HFFc6 (cell line): ENCODE measurements at regions not wholly inside any gene's neighbourhood (a gene's known extent, or its start where the extent isn't known, plus 50 kb on each side); places are given as distances from the start of the nearest gene placed in this dataset.

ENCODE experiments used
- DNase-seq: peaks from one replicate; pipeline ENCODE4 v3.0.0-alpha.2; 2018
- H3K27ac Mint-ChIP-seq: 2 replicates; pipeline ENCODE4 v1.8.0; 2020; ENCODE audit warnings: mild to moderate bottlenecking, mixed read lengths
- H3K27me3 Mint-ChIP-seq: 2 replicates; pipeline ENCODE4 v1.8.0; 2021; ENCODE audit warnings: mild to moderate bottlenecking, moderate library complexity, mixed read lengths; ENCODE audit not compliant: insufficient read depth
- H3K36me3 Mint-ChIP-seq: 2 replicates; pipeline ENCODE4 v1.8.0; 2021; ENCODE audit warnings: low read depth, mixed read lengths
- H3K4me1 Mint-ChIP-seq: 2 replicates; pipeline ENCODE4 v1.8.0; 2020; ENCODE audit warnings: low read depth, mixed read lengths
- H3K4me3 Mint-ChIP-seq: 2 replicates; pipeline ENCODE4 v1.8.0; 2020; ENCODE audit warnings: mild to moderate bottlenecking, moderate library complexity, mixed read lengths
- H3K9me3 Mint-ChIP-seq: 2 replicates; pipeline ENCODE4 v1.8.0; 2020; ENCODE audit warnings: mild to moderate bottlenecking, mixed read lengths
- TF ChIP-seq, protein P1 (sequence below): fragments of 200-600 bp; sonication (generic); IDR thresholded peaks from 2 replicates; pipeline ENCODE4 v1.5.0; 2021; ENCODE audit warnings: antibody characterized with exemption, mild to moderate bottlenecking

DNA sequence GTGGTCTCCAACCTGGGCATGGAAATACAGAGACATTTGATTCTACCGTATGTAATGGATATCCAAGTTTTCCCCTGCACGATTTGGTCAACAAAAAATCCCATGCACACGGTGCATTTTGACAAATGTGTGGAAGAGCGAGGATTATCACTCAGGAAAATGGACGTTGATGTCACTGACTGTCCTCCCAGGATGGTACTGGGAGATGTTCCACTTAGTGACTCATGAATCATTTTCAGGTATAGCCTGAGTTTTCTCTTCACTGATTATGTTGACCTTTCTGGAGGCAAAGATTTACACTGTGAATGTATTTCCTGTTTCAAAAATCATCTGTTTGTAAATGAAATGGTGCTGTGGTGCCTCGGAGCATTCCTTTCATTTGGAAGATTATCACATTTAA lies 596.7 kb upstream of the ADAMTS9 start:
- H3K4me3 Mint-ChIP-seq, result no peak overlapping the region
- TF ChIP-seq, protein P1, sequence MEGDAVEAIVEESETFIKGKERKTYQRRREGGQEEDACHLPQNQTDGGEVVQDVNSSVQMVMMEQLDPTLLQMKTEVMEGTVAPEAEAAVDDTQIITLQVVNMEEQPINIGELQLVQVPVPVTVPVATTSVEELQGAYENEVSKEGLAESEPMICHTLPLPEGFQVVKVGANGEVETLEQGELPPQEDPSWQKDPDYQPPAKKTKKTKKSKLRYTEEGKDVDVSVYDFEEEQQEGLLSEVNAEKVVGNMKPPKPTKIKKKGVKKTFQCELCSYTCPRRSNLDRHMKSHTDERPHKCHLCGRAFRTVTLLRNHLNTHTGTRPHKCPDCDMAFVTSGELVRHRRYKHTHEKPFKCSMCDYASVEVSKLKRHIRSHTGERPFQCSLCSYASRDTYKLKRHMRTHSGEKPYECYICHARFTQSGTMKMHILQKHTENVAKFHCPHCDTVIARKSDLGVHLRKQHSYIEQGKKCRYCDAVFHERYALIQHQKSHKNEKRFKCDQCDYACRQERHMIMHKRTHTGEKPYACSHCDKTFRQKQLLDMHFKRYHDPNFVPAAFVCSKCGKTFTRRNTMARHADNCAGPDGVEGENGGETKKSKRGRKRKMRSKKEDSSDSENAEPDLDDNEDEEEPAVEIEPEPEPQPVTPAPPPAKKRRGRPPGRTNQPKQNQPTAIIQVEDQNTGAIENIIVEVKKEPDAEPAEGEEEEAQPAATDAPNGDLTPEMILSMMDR, result no peak
- peaks cover 2% of the 10 kb centered on the region for H3K27me3 Mint-ChIP-seq
- H3K9me3 Mint-ChIP-seq, result no peaks in the 10 kb centered on the region
- DNase-seq, result no peak
- H3K36me3 Mint-ChIP-seq, result no peaks in the 10 kb centered on the region
- H3K4me1 Mint-ChIP-seq, result no peaks in the 10 kb centered on the region
- no peak overlapping the region for H3K27ac Mint-ChIP-seq

DNA sequence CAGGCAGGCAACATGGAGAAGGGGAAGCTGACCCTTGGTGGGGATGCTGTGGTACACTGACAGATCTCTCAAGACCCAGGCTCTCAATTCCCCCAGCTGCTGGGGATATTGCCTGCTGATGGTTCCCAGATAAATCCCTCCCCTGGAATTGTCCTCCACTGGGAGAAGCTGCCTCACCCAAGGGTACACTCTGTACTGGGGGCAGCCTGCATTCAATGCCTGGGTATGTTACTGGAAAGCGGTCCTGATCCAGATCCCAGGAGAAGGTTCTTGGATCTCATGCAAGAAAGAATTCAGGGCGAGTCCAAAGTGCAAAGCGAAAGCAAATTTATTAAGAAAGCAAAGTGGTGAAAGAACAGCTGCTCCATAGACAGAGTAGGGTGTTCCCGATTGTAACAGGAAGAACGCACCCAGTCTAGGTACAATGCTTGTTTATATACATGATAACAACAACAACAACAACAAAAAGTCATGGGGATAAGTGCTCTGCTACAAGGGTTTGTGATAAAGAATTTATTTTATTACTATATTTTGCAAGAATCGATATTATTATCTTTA lies 591.5 kb upstream of the ADAMTS9 start:
- H3K9me3 Mint-ChIP-seq, result no peaks in the 10 kb centered on the region
- H3K27ac Mint-ChIP-seq, result no peak overlapping the region
- no peak overlapping the region for H3K4me3 Mint-ChIP-seq
- no peaks in the 10 kb centered on the region for H3K4me1 Mint-ChIP-seq
- H3K36me3 Mint-ChIP-seq, result no peaks in the 10 kb centered on the region
- TF ChIP-seq, protein P1, result no peak
- peaks cover 3% of the 10 kb centered on the region for H3K27me3 Mint-ChIP-seq
- no peak for DNase-seq

DNA sequence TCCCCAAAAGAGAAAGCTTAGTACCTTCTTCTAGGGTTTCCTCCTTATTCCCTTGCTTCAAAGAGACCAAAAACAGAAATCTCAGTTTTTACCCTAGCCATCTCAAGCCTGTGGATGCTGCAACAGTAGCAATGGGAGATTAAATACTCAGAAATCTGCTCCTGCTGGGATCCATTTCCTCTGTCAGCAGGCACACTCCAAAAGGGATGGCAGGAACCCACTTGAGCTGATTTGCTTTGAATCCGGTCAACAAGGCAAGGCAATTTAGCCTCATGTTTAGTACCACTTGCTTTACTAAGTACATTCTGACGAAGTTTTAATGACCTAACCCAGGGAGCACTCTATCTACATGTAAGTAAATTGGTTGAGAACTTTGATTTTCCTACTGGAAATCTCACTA lies 590.0 kb upstream of the ADAMTS9 start:
- Mint-ChIP-seq H3K27ac (no peak overlapping the region), H3K4me1 (no peaks in the 10 kb centered on the region), H3K4me3 (no peak overlapping the region), H3K36me3 (no peaks in the 10 kb centered on the region), H3K9me3 (no peaks in the 10 kb centered on the region), H3K27me3 (peaks cover 2% of the 10 kb centered on the region; the same call in 1 of the 2 replicates)
- DNase-seq, result no peak
- TF ChIP-seq, protein P1, result no peak

DNA sequence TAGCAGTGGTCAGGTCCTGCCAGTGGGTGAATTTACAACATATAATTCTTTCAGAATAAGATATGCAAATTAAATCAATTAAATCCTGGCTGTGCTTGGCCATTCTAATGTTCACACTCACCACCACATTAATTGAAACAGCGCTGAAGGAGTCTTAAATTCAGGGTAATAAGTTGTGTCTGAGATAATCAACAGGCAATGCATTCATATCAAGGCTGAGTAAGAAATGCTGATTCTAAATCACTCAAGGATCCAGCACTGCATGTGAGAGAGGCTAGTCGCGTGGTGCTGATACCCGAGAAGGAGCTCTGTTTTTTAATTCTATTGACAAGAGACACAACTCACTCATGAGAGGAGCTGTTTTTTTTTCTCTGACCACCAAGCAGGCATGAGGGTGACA lies 588.8 kb upstream of the ADAMTS9 start:
- H3K27ac Mint-ChIP-seq, result no peak overlapping the region
- H3K36me3 Mint-ChIP-seq, result no peaks in the 10 kb centered on the region
- TF ChIP-seq, protein P1, result no peak
- no peak overlapping the region for H3K4me3 Mint-ChIP-seq
- no peaks in the 10 kb centered on the region for H3K9me3 Mint-ChIP-seq
- DNase-seq, result no peak
- H3K4me1 Mint-ChIP-seq, result no peaks in the 10 kb centered on the region
- H3K27me3 Mint-ChIP-seq, result peaks cover 2% of the 10 kb centered on the region; the same call in 1 of the 2 replicates

DNA sequence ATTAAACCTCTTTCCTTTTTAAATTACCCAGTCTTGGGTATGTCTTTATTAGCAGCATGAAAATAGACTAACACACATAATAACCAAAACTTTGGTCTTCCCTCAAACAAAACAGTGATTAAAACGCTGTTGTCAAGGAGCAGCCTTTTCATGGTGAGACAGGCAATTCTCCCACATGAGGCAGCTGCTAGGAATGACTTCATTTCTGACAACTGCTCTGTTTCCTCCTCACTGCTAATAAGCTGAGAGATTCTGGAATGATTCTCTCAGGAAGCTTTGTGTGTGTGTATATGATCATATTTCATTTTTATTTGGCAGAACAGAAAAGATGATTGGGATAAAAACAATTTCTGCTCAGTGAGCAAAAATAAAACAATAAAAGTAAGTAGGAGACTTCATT lies 580.6 kb upstream of the ADAMTS9 start:
- H3K4me3 Mint-ChIP-seq, result no peak overlapping the region
- H3K27ac Mint-ChIP-seq, result no peak overlapping the region
- no peaks in the 10 kb centered on the region for H3K36me3 Mint-ChIP-seq
- TF ChIP-seq, protein P1, result no peak
- no peaks in the 10 kb centered on the region for H3K4me1 Mint-ChIP-seq
- DNase-seq, result no peak
- H3K9me3 Mint-ChIP-seq, result no peaks in the 10 kb centered on the region
- H3K27me3 Mint-ChIP-seq, result no peaks in the 10 kb centered on the region
